OCI-LY1 (cell line): ENCODE measurements at regions not wholly inside any gene's neighbourhood (a gene's known extent, or its start where the extent isn't known, plus 50 kb on each side); places are given as distances from the start of the nearest gene placed in this dataset.

Source experiments
- H2AFZ ChIP-seq: fragments of 200-600 bp; sonication (generic), shearing (Covaris generic); 2 replicates; pipeline ENCODE4 v1.6.0; 2014; ENCODE audit warnings: antibody characterized with exemption, mild to moderate bottlenecking, low read length
- H3F3A ChIP-seq: fragments of 200-600 bp; sonication (generic), shearing (Covaris generic); 2 replicates; pipeline ENCODE4 v1.6.0; 2014; ENCODE audit warnings: mild to moderate bottlenecking, antibody characterized with exemption, low read length, moderate library complexity; ENCODE audit not compliant: insufficient read depth
- H3K27ac ChIP-seq: fragments of 200-600 bp; sonication (generic); 2 replicates; pipeline ENCODE4 v1.5.1; 2014; ENCODE audit warnings: low read length, mixed run types, mild to moderate bottlenecking, low read depth; ENCODE audit not compliant: poor library complexity, severe bottlenecking
- H3K27me3 ChIP-seq: fragments of 200-600 bp; sonication (generic); 2 replicates; pipeline ENCODE4 v1.6.0; 2014; ENCODE audit warnings: antibody characterized with exemption, mild to moderate bottlenecking, low read length, moderate library complexity; ENCODE audit not compliant: insufficient read depth
- H3K36me3 ChIP-seq: fragments of 200-600 bp; sonication (generic); 2 replicates; pipeline ENCODE4 v1.6.1; 2014; ENCODE audit warnings: mild to moderate bottlenecking, antibody characterized with exemption, low read length, moderate library complexity, mixed read lengths; ENCODE audit not compliant: insufficient read depth
- H3K4me1 ChIP-seq: fragments of 200-600 bp; sonication (generic); 2 replicates; pipeline ENCODE4 v1.5.1; 2014; ENCODE audit warnings: mild to moderate bottlenecking, low read length, moderate library complexity; ENCODE audit not compliant: insufficient read depth, severe bottlenecking
- H3K4me2 ChIP-seq: fragments of 200-600 bp; sonication (generic), shearing (Covaris generic); 2 replicates; pipeline ENCODE4 v1.6.1; 2014; ENCODE audit warnings: low read length
- H3K4me3 ChIP-seq: fragments of 200-600 bp; sonication (generic); 2 replicates; pipeline ENCODE4 v1.5.1; 2014; ENCODE audit warnings: low read length, low read depth, mild to moderate bottlenecking, mixed read lengths; ENCODE audit not compliant: poor library complexity, severe bottlenecking
- H3K79me2 ChIP-seq: fragments of 200-600 bp; shearing (Covaris generic); 2 replicates; pipeline ENCODE4 v1.6.1; 2016; ENCODE audit warnings: mixed run types, low read length, mixed read lengths; ENCODE audit not compliant: insufficient read depth
- H3K9ac ChIP-seq: fragments of 200-600 bp; sonication (generic), shearing (Covaris generic); 2 replicates; pipeline ENCODE4 v1.6.1; 2014; ENCODE audit warnings: mild to moderate bottlenecking, low read length, mixed read lengths
- H3K9me2 ChIP-seq: fragments of 200-600 bp; sonication (generic), shearing (Covaris generic); 2 replicates; pipeline ENCODE4 v1.6.1; 2014; ENCODE audit warnings: low read depth, mild to moderate bottlenecking, low read length, mixed read lengths
- H3K9me3 ChIP-seq: fragments of 200-600 bp; shearing (Covaris generic); 2 replicates; pipeline ENCODE4 v1.6.1; 2014; ENCODE audit warnings: low read length, mixed read lengths
- H4K20me1 ChIP-seq: fragments of 200-600 bp; sonication (generic), shearing (Covaris generic); 2 replicates; pipeline ENCODE4 v1.6.0; 2016; ENCODE audit warnings: mild to moderate bottlenecking, low read length; ENCODE audit not compliant: insufficient read depth
- CTCF ChIP-seq: fragments of 200-600 bp; sonication (generic), shearing (Covaris generic); IDR thresholded peaks from 2 replicates; pipeline ENCODE4 v1.5.1; 2017; ENCODE audit warnings: mild to moderate bottlenecking, antibody characterized with exemption, low read length, moderate library complexity, mixed read lengths
- EZH2 ChIP-seq: fragments of 200-600 bp; sonication (generic), shearing (Covaris generic); IDR thresholded peaks from 2 replicates; pipeline ENCODE4 v1.8.0; 2017; ENCODE audit warnings: borderline replicate concordance, mixed run types, mild to moderate bottlenecking, antibody characterized with exemption, low read length, moderate library complexity, mixed read lengths

- no peaks in the 10 kb centered on the region for H3K9me3 ChIP-seq
- no peak overlapping the region for H3K4me3 ChIP-seq
- no peaks in the 10 kb centered on the region for H3F3A ChIP-seq
- H3K36me3 ChIP-seq, result no peaks in the 10 kb centered on the region
- H3K27ac ChIP-seq, result no peak overlapping the region
- H3K27me3 ChIP-seq, result no peaks in the 10 kb centered on the region
- H2AFZ ChIP-seq, result no peak overlapping the region
- no peaks in the 10 kb centered on the region for H4K20me1 ChIP-seq
- H3K79me2 ChIP-seq, result no peaks in the 10 kb centered on the region
- no peaks in the 10 kb centered on the region for H3K4me1 ChIP-seq
- no peaks in the 10 kb centered on the region for H3K9me2 ChIP-seq
- TF ChIP-seq CTCF, result no peak
- no peak overlapping the region for H3K4me2 ChIP-seq
- no peak overlapping the region for H3K9ac ChIP-seq
These were observed 514.4 kb downstream of the DCDC2C start for GRCh38 chr2:4217737-4218136.

GRCh38 chr2:4219101-4219500 lies 515.7 kb downstream of the DCDC2C start:
- Histone ChIP-seq H3K4me3 (no peak overlapping the region), H4K20me1 (no peaks in the 10 kb centered on the region), H3K27ac (no peak overlapping the region), H3K79me2 (no peaks in the 10 kb centered on the region), H3K9me2 (no peaks in the 10 kb centered on the region), H3K36me3 (no peaks in the 10 kb centered on the region), H3F3A (no peaks in the 10 kb centered on the region), H2AFZ (no peak overlapping the region), H3K4me2 (no peak overlapping the region), H3K27me3 (no peaks in the 10 kb centered on the region), H3K9ac (no peak overlapping the region), H3K9me3 (no peaks in the 10 kb centered on the region), H3K4me1 (no peaks in the 10 kb centered on the region)
- TF ChIP-seq EZH2 (no peak), CTCF (no peak)

- Histone ChIP-seq H3K27me3 (no peaks in the 10 kb centered on the region), H3K4me1 (no peaks in the 10 kb centered on the region), H3K27ac (no peak overlapping the region), H3K36me3 (no peaks in the 10 kb centered on the region), H3K9ac (no peak overlapping the region), H3K9me3 (no peaks in the 10 kb centered on the region), H3K9me2 (no peaks in the 10 kb centered on the region), H3F3A (no peaks in the 10 kb centered on the region), H2AFZ (no peak overlapping the region), H4K20me1 (no peaks in the 10 kb centered on the region), H3K79me2 (no peaks in the 10 kb centered on the region), H3K4me2 (no peak overlapping the region), H3K4me3 (no peak overlapping the region)
- no peak for TF ChIP-seq CTCF
- TF ChIP-seq EZH2, result no peak
These were observed 516.2 kb downstream of the DCDC2C start for GRCh38 chr2:4219571-4219970.
